ENCODE measurements at regions not wholly inside any gene's neighbourhood (a gene's known extent, or its start where the extent isn't known, plus 50 kb on each side); places are given as distances from the start of the nearest gene placed in this dataset.

GRCh38 chr6:9537381-9537780 lies 877.5 kb downstream of the TFAP2A start:
- no peak for TF ChIP-seq MAX (IDR thresholded peaks at IDR 0.05)
- no peak for TF ChIP-seq RAD21 (IDR thresholded peaks at IDR 0.05; ENCODE audit: low read depth)
- no peak for TF ChIP-seq POLR2A (IDR thresholded peaks at IDR 0.05; ENCODE audit: borderline replicate concordance, extremely low read depth, insufficient read depth, insufficient read length)
- TF ChIP-seq SP1 (IDR thresholded peaks at IDR 0.05; ENCODE audit: low read depth), result no peak
- TF ChIP-seq SIN3A (IDR thresholded peaks at IDR 0.05; ENCODE audit: low read depth), result no peak
- TF ChIP-seq YY1 (IDR thresholded peaks at IDR 0.05; ENCODE audit: extremely low read depth, insufficient replicate concordance, low read depth, low read length), result no peak
- TF ChIP-seq FOSL1 (IDR thresholded peaks at IDR 0.05; ENCODE audit: low read depth), result no peak
- no peak for TF ChIP-seq CTCF (IDR thresholded peaks at IDR 0.05 in 2 of 3, conservative IDR thresholded peaks at IDR 0.05 in 1 of 3; ENCODE audit: borderline replicate concordance in 1 of 3, insufficient read depth in 1 of 3, low read depth in 2 of 3, low read length in 2 of 3)
- no peak for TF ChIP-seq EZH2 (IDR thresholded peaks at IDR 0.05)
- no peak for TF ChIP-seq POLR2AphosphoS5 (IDR thresholded peaks at IDR 0.05; ENCODE audit: low read depth, low read length)
- TF ChIP-seq ZNF274 (IDR thresholded peaks at IDR 0.05; ENCODE audit: low read depth, low read length), result no peak
- no peak for TF ChIP-seq CBX3 (IDR thresholded peaks at IDR 0.05; ENCODE audit: low read depth)
- TF ChIP-seq TCF7L2 (IDR thresholded peaks at IDR 0.05; ENCODE audit: borderline replicate concordance, extremely low read depth, insufficient read depth, insufficient read length), result no peak
- TF ChIP-seq CEBPB (IDR thresholded peaks at IDR 0.05; ENCODE audit: low read depth), result no peak
- no peak for TF ChIP-seq EGR1 (IDR thresholded peaks at IDR 0.05; ENCODE audit: low read depth)
- no peak for TF ChIP-seq ZFX (IDR thresholded peaks at IDR 0.05)
- no peak for DNase-seq (ENCODE audit: low read depth, low spot score)
- POLR2A ChIA-PET, result no interaction called here

More at GRCh38 chr6:9537381-9537780, 877.5 kb downstream of the TFAP2A start:
- no peaks in the 10 kb centered on the region for H3K36me3 ChIP-seq (ENCODE audit: control insufficient read depth in 1 of 2, insufficient read depth in 2 of 2, low read length in 2 of 2)
- H2AFZ ChIP-seq (ENCODE audit: low read depth, low read length, poor library complexity, severe bottlenecking), result no peak overlapping the region
- CTCF ChIA-PET, result interaction anchor here (1.3 kb wide), 1 partner anchor 867 kb away, joined by 3 read pairs; no protein-coding TSS in a partner anchor
- H3K27me3 ChIP-seq (ENCODE audit: insufficient read depth, low read length), result no peaks in the 10 kb centered on the region
- no peaks in the 10 kb centered on the region for H3K79me2 ChIP-seq (ENCODE audit: insufficient read depth, low read length)
- no peak overlapping the region for H3K4me2 ChIP-seq (ENCODE audit: low read length)
- H3K9me2 ChIP-seq (ENCODE audit: insufficient read depth), result no peaks in the 10 kb centered on the region
- H3K9ac ChIP-seq (ENCODE audit: low read length), result no peak overlapping the region
- H3K27ac ChIP-seq (ENCODE audit: low read depth, low read length), result no peak overlapping the region
- no TSS peak for BruUV-seq (replicated peaks)
- H3K4me1 ChIP-seq (ENCODE audit: control insufficient read depth in 1 of 2, insufficient read depth in 2 of 2, low read length in 2 of 2), result peaks cover 0 to 11% of the 10 kb centered on the region in 2 experiments; a peak in 2 of 4 replicates
- H3K9me3 ChIP-seq (ENCODE audit: control insufficient read depth in 1 of 2, insufficient read depth in 1 of 2, low read depth in 1 of 2, low read length in 2 of 2), result no peaks in the 10 kb centered on the region
- H4K20me1 ChIP-seq (ENCODE audit: insufficient read depth), result no peaks in the 10 kb centered on the region
- RAD21 ChIA-PET (ENCODE audit: low non-redundant PET in 1 of 2, low total read pairs in 2 of 2, uncharacterized antibody in 2 of 2, unreplicated experiment in 2 of 2), result no interaction called here
- intact Hi-C loops (cut with micrococcal nuclease), result loop anchor here (5.0 kb wide), 1 partner anchor 285 kb away; no protein-coding TSS in a partner anchor
- ATAC-seq, result no peak
- H3K4me3 ChIP-seq (replicated peaks in 1 of 2; ENCODE audit: low read depth in 1 of 2, low read length in 2 of 2), result no peak overlapping the region
